ENCODE measurements at regions not wholly inside any gene's neighbourhood (a gene's known extent, or its start where the extent isn't known, plus 50 kb on each side); places are given as distances from the start of the nearest gene placed in this dataset.
A peak's percentile ranks its signal among the peaks of the same experiment; 100 is the strongest.
"Not testable (repeated sequence)": the region's sequence is repeated elsewhere in the genome, so short reads cannot be mapped to it uniquely, and the experiment has no call there.

DNA sequence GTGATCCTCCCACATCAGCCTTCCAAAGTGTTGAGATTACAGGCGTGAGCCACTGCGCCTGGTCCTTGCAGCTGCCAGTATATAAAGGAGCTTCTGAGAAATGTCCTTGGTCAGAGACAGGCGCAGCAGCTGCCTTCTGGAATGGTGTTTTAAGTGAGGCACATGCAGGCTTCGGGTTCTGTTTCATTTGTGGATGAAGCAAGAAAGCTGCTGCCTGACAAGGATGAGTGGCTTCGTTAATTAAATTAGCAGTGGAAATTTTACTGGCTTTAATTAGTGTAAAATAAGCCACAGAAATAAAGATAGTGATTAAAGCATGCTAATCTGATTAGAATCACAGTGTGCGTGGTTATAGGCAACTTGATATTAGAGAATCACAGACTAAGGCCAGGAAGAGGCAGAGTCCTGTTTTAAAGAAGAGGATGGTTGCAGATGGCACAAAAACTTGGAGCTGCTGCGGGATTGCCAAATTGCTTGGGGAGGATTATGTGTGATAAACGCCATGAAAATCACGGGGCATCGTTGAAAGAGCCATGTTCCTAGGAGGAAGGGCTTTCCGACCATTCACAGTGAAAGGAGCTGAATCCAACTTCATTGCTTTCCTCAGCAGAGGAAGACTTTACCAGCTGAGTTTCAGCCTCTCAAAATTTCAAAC lies 348.4 kb upstream of the FAT1 start:
- H3K36me3 ChIP-seq: no peaks in the 10 kb centered on the region
- 0 out of 2 replicates have a peak, but pooled peaks cover 3% of the 10 kb centered on the region for H3K4me1 ChIP-seq
- H3K4me3 ChIP-seq: peak overlapping the region; percentile 25
- peak overlapping the region; percentile 23 for H3K27ac ChIP-seq
- no peaks in the 10 kb centered on the region for H3K27me3 ChIP-seq
- no peaks in the 10 kb centered on the region for H3K9me3 ChIP-seq (replicated peaks)
- peak; percentile 64 to 75 for DNase-seq

DNA sequence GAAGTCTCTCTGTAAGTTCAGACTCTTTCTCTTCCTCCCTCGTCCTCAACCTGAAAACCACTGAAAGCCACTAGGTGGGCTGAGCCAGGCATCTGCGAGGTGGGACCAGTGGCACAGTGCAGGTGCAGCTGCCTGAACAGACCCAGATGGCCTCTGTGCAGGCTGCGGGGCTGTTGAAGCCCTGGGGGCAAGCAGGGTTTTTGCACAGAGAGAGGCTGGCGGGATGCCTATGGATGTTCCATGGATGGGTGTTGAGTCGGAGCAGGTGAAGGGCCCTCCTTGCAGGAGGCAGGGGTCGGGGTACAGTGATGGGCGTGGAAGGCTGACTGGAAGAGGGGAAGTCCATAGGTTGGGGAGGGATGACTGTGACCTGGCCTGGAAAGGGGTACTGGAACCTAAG lies 350.2 kb upstream of the FAT1 start:
- no peak for DNase-seq
- H3K27me3 ChIP-seq: no peaks in the 10 kb centered on the region

DNA sequence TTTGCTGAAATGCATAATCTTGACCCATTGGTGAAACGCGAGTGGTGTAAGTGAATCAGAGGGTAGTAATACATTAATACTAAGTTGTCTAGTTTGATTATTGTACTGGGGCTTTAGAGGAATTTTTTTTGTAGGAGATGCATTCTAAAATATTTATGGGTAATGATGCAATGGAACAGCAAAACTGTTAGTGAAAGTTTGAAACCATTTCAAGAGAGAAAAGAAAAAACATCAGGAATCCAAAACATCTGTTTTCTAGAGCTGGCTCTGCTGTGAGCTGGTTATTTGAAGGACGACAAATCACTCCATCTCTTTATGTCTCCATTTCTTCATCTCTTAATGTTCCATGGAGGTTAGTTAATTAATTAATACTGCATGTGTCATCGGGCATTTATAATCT lies 351.9 kb upstream of the FAT1 start:
- Histone ChIP-seq H3K9me3 (replicated peaks) (no peaks in the 10 kb centered on the region), H3K4me3 (no peak overlapping the region), H3K36me3 (no peaks in the 10 kb centered on the region), H3K4me1 (0 out of 2 replicates have a peak, but pooled peaks cover 3% of the 10 kb centered on the region), H3K27ac (no peak overlapping the region), H3K27me3 (no peaks in the 10 kb centered on the region)
- no peak for DNase-seq

More for the DNA sequence above, 350.2 kb upstream of the FAT1 start:
- Histone ChIP-seq H3K36me3 (no peaks in the 10 kb centered on the region), H3K27ac (no peak overlapping the region), H3K9me3 (replicated peaks) (no peaks in the 10 kb centered on the region), H3K4me1 (0 out of 2 replicates have a peak, but pooled peaks cover 3% of the 10 kb centered on the region), H3K4me3 (no peak overlapping the region)

DNA sequence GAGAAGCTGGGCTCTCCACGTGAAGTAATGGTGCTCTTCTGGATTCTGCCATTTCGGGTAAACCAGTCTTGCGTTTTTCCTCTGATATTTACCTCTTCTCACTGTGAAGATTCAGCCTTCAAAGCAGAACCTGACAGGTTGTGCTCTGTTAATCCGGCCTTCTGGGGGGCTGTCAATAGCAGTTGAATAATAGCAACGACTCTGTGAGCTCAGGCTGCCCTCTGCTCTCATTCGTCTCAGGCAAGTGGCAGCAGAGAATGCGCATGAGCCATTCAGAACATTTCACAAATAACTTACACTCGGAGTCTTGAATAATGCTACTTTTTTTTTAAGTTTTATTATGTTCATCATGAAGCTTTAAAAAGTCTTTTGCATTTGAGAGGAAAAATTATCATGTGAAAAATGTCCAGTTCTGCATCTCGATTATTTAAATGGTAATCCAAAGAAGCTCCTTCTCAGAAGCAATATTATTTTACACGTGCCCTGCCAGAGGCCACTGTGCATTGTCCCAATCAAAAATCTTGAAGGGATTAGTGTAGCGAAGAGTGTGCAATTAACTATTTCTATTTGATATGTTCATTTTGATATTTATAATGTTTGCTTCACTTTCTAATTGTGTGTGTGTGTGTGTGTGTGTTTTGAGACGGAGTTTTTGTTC lies 354.2 kb upstream of the FAT1 start:
- H3K27ac ChIP-seq: no peak overlapping the region
- H3K36me3 ChIP-seq: no peaks in the 10 kb centered on the region
- no peaks in the 10 kb centered on the region for H3K27me3 ChIP-seq
- H3K4me3 ChIP-seq: no peak overlapping the region
- H3K9me3 ChIP-seq (replicated peaks): no peaks in the 10 kb centered on the region
- no peaks in the 10 kb centered on the region for H3K4me1 ChIP-seq
- no peak for DNase-seq

DNA sequence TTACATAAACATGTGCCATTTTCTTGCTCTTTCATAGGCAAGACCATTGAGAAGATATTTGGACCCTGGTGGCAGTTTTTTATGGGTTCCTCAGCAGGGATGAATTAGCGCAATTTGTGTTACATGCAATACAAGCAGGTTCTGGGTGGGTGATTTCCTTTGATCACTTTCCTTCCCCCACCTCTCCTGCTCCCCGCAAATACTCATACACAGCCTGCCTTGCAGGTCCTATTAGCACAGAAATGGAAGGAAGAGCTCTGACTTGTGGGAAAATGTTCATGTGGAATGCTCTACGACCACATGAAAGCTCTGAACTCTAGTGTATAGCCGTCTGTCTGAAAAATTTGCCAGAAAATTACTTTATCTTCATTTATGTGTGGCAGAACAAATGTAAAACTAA lies 361.0 kb upstream of the FAT1 start:
- Histone ChIP-seq H3K36me3 (no peaks in the 10 kb centered on the region), H3K4me3 (no peak overlapping the region), H3K27ac (no peak overlapping the region), H3K9me3 (replicated peaks) (no peaks in the 10 kb centered on the region), H3K27me3 (no peaks in the 10 kb centered on the region), H3K4me1 (no peaks in the 10 kb centered on the region)
- DNase-seq: no peak

DNA sequence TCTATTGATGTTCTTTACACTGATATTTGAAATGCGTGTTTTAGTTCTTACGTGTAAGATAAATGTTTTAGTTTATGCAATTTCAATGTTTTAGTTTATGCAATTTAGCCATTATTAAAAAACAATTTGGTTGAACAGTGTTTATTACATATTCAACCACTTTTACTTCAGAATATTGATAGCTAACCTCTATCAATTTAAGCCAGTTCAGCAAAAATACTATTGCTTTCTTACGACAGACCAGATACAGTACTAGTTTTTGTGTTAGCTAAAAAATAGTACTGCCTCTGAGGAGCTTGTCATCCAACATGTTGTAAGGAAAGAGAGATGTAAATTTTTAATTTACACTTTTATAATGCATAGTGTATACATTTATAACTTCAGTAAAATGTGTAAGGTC lies 361.7 kb upstream of the FAT1 start:
- no peaks in the 10 kb centered on the region for H3K9me3 ChIP-seq (replicated peaks)
- no peaks in the 10 kb centered on the region for H3K36me3 ChIP-seq
- H3K27ac ChIP-seq: no peak overlapping the region
- DNase-seq: no peak
- no peak overlapping the region for H3K4me3 ChIP-seq
- H3K4me1 ChIP-seq: no peaks in the 10 kb centered on the region
- no peaks in the 10 kb centered on the region for H3K27me3 ChIP-seq

DNA sequence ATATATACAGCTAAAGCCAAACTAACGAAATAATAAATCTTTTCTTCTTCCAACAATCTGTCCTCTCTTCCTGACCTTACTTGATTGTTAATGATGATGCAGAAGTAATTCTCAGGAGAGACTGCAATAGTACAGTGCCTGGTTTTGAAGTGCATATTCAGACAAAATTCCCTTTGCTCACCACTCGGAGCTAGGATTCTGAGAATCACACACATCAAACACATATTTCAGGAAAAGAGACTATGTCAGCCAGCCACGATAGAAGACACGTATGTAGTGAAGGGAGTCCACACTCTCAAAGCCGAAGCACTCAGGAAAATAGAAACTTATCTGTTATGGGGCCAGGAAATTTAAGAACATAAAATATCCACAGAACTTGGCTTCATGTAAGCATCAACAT lies 362.5 kb upstream of the FAT1 start:
- Histone ChIP-seq H3K9me3 (replicated peaks) (no peaks in the 10 kb centered on the region), H3K4me3 (no peak overlapping the region), H3K4me1 (no peaks in the 10 kb centered on the region), H3K27ac (no peak overlapping the region), H3K36me3 (no peaks in the 10 kb centered on the region), H3K27me3 (no peaks in the 10 kb centered on the region)
- DNase-seq: no peak

DNA sequence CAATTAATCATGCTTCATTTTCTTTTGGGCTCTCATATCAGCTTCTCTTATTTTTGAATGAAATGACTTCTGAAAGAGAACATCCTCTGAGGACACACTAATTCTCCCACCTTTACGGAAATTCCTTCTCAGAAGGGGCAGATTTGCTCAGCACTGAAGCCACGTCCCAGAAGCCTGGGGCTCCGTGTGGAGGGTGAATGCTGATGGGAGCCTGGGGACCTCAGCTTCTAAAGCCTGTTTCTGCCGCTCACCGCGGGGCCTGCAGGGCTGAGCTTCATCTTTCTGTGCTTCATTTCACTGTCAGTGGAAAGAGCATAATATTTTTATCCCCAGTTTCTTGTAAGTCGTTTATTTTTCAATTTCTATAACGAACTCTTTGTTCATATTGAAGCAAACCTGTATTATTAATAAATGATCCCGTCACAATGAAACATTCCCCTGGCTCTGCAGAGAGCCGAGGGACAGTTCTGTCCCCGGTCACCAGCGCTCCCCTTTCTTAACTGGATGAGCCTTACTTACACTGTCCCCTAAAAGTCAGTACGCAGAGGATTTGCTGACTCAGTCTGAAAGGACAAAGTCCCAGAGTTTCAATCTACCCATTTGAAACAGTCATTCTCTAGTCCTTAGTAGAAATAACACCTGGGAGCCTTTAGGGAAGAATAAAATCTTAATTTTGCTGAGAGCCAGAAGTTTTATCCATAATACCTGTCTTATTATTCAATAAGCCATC lies 364.6 kb upstream of the FAT1 start:
- Histone ChIP-seq H3K27ac (no peak overlapping the region), H3K36me3 (no peaks in the 10 kb centered on the region), H3K9me3 (replicated peaks) (no peaks in the 10 kb centered on the region), H3K4me1 (no peaks in the 10 kb centered on the region), H3K4me3 (no peak overlapping the region), H3K27me3 (no peaks in the 10 kb centered on the region)
- DNase-seq: no peak

DNA sequence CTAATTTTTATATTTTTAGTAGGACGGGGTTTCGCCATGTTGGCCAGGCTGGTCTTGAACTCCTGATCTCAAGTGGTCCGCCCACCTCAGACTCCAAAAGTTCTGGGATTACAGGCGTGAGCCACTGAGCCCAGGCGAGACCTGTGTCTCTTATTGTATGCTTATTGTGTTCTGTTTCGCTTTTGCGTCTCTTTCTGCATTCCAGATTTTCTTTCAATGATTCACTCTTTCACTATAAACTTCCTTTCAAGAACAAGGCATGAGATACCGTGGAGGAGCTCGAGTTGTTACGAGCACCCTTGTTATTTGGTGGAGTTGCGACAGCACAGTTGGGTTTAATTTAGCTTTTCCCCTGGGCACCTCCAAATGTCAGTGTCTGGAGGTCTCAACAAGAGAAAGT lies 366.7 kb upstream of the FAT1 start:
- H3K27ac ChIP-seq: no peak overlapping the region
- no peaks in the 10 kb centered on the region for H3K4me1 ChIP-seq
- no peaks in the 10 kb centered on the region for H3K36me3 ChIP-seq
- DNase-seq: no peak
- no peaks in the 10 kb centered on the region for H3K9me3 ChIP-seq (replicated peaks)
- no peaks in the 10 kb centered on the region for H3K27me3 ChIP-seq
- H3K4me3 ChIP-seq: no peak overlapping the region

DNA sequence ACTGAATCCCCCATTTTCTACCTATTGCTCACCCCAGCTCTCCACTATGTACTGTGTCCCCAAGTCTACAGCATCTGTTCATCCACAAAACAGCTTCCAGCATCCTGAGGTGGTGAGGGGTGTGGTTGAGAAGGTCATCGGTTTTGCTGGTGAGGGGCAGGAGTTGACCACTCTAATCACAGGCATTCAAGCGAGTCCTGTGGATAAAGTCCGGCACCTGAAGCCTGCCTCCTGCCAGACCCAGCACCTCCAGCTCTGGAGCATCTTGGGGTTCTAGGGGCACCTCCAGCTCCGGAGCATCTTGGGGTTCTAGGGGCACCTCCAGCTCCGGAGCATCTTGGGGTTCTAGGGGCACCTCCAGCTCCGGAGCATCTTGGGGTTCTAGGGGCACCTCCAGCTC lies 367.2 kb upstream of the FAT1 start:
- H3K36me3 ChIP-seq; DNase-seq; H3K4me1 ChIP-seq; H3K4me3 ChIP-seq; H3K27ac ChIP-seq; H3K9me3 ChIP-seq (replicated peaks); H3K27me3 ChIP-seq: not testable (repeated sequence)

DNA sequence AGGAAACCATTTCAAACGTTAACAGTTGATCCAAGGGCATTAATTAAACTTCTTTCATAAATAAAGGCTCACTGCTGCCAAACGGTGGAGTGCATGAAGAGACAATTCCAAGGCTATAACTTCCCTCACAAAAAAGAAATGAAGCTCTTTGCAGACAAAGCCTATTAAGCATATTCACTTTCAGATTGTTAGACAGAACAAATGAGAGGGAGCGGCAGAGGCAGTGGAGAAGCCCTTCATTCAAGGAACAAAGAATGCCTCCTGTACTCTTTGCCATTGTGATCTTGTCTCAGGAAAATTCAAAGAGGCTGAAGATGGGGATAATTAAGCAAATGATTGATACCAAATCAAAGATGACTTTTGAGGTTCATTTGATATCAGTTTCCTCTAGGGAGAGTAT lies 370.5 kb upstream of the FAT1 start:
- H3K36me3 ChIP-seq: no peaks in the 10 kb centered on the region
- no peak for DNase-seq
- H3K9me3 ChIP-seq (replicated peaks): no peaks in the 10 kb centered on the region
- no peak overlapping the region for H3K4me3 ChIP-seq
- H3K27ac ChIP-seq: no peak overlapping the region
- H3K27me3 ChIP-seq: no peaks in the 10 kb centered on the region
- H3K4me1 ChIP-seq: no peaks in the 10 kb centered on the region

DNA sequence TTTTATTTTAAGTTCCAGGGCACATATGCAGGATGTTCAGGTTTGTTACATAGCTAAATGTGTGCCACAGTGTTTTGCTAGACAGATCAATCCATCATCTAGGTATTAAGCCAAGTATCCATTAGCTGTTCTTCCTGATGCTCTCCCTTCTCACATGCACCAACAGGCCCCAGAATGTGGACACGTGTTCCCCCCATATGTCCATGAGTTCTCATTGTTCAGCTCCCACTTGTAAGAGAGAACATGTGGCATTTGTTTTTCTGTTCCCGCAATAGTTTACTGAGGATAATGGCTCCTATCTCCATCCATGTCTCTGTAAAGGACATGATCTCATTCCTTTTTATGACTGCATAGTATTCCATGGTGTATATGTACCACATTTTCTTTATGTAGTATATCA lies 374.8 kb upstream of the FAT1 start:
- Histone ChIP-seq H3K9me3 (replicated peaks) (no peaks in the 10 kb centered on the region), H3K27ac (no peak overlapping the region), H3K4me3 (no peak overlapping the region), H3K27me3 (no peaks in the 10 kb centered on the region), H3K36me3 (no peaks in the 10 kb centered on the region), H3K4me1 (no peaks in the 10 kb centered on the region)
- DNase-seq: no peak

DNA sequence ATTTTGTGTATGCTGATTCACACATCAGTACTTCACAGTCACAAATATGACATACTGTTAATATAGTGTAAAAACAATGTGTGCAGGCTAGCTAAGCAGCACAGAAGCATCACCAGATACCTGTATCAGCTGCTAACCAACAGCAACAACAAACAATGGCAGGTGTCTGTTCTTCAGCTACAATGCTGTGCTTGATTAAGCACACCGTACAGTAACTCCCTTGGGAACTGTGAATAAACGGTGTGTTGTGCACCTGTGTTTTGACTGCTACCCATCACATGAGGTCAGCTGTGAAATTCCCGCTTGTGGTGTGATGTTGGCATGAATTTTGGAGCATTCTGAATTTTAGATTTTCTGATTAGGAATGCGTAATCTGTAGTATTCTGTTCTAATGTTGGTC lies 379.7 kb upstream of the FAT1 start:
- no peaks in the 10 kb centered on the region for H3K27me3 ChIP-seq
- no peaks in the 10 kb centered on the region for H3K9me3 ChIP-seq (replicated peaks)
- DNase-seq: no peak
- H3K4me1 ChIP-seq: no peaks in the 10 kb centered on the region
- H3K27ac ChIP-seq: no peak overlapping the region
- no peak overlapping the region for H3K4me3 ChIP-seq
- H3K36me3 ChIP-seq: no peaks in the 10 kb centered on the region

DNA sequence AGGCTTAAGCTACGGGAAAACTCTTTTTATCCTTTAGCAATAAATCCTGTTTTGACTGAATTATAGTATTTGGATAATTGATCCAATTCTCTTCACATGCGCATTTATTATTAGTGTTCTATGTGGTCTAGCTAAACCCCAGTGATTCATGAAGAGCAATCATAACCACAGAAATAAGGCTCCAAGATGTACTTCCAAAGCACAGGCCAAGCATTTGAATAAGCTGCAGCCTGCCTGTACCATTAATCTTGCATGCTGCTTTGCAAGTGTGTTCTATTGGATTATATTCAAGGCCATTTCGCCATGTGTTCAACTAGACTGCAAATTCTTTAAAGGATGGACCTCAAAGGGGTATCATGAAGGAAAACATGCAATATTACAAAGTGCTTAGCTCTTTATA lies 385.2 kb upstream of the FAT1 start:
- Histone ChIP-seq H3K27me3 (no peaks in the 10 kb centered on the region), H3K27ac (no peak overlapping the region), H3K4me1 (no peaks in the 10 kb centered on the region), H3K9me3 (replicated peaks) (no peaks in the 10 kb centered on the region), H3K4me3 (no peak overlapping the region), H3K36me3 (no peaks in the 10 kb centered on the region)
- no peak for DNase-seq

DNA sequence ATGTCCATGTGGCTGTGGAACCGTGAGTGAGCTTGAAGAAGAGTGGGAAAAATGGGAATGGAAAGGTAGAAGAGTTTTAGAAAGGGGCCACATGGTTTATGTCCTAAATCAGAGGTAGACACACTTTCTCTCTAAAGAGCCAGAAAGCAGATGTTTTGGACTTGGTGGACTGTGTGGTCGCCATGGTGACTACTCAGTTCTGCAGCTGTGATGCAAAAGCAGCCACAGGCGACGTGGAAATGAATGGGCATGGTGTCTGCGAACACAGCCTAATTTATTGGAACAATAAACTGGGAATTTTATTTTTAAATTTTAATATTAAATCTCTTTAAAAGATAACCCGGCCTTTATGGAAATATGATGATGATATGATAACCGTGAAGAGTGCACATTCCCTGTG lies 386.0 kb upstream of the FAT1 start:
- no peaks in the 10 kb centered on the region for H3K4me1 ChIP-seq
- H3K27me3 ChIP-seq: no peaks in the 10 kb centered on the region

More for the DNA sequence above, 386.0 kb upstream of the FAT1 start:
- no peaks in the 10 kb centered on the region for H3K36me3 ChIP-seq
- no peak overlapping the region for H3K4me3 ChIP-seq
- DNase-seq: no peak
- no peaks in the 10 kb centered on the region for H3K9me3 ChIP-seq (replicated peaks)
- H3K27ac ChIP-seq: no peak overlapping the region
